ENCODE measurements at regions not wholly inside any gene's neighbourhood (a gene's known extent, or its start where the extent isn't known, plus 50 kb on each side); places are given as distances from the start of the nearest gene placed in this dataset.

GRCh38 chr2:200230716-200231115 is 75.8 kb upstream of the SPATS2L start:
- TF ChIP-seq, protein P1, sequence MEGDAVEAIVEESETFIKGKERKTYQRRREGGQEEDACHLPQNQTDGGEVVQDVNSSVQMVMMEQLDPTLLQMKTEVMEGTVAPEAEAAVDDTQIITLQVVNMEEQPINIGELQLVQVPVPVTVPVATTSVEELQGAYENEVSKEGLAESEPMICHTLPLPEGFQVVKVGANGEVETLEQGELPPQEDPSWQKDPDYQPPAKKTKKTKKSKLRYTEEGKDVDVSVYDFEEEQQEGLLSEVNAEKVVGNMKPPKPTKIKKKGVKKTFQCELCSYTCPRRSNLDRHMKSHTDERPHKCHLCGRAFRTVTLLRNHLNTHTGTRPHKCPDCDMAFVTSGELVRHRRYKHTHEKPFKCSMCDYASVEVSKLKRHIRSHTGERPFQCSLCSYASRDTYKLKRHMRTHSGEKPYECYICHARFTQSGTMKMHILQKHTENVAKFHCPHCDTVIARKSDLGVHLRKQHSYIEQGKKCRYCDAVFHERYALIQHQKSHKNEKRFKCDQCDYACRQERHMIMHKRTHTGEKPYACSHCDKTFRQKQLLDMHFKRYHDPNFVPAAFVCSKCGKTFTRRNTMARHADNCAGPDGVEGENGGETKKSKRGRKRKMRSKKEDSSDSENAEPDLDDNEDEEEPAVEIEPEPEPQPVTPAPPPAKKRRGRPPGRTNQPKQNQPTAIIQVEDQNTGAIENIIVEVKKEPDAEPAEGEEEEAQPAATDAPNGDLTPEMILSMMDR (IDR thresholded peaks at IDR 0.05): no peak
- TF ChIP-seq POLR2A (IDR thresholded peaks at IDR 0.05) (no peak), EP300 (IDR thresholded peaks at IDR 0.05) (no peak)
